HEK293 (cell line): ENCODE measurements at regions not wholly inside any gene's neighbourhood (a gene's known extent, or its start where the extent isn't known, plus 50 kb on each side); places are given as distances from the start of the nearest gene placed in this dataset.

Source experiments
- OVOL3 ChIP-seq: fragments of 450-650 bp; formaldehyde crosslinking; IDR thresholded peaks from 2 replicates; pipeline ENCODE4 v1.5.1; 2016; ENCODE audit warnings: missing biosample characterization, missing genetic modification characterization
- REST ChIP-seq: fragments of 450-650 bp; formaldehyde crosslinking; IDR thresholded peaks from 2 replicates; pipeline ENCODE4 v1.5.1; 2016; ENCODE audit warnings: missing biosample characterization, missing genetic modification characterization
- SETDB1 ChIP-seq: IDR thresholded peaks from one replicate; pipeline ENCODE4 v1.6.1; 2017; ENCODE audit warnings: mild to moderate bottlenecking, low read length, moderate library complexity, mixed read lengths; ENCODE audit not compliant: insufficient read length
- ZBTB20 ChIP-seq: fragments of 450-650 bp; formaldehyde crosslinking; IDR thresholded peaks from 2 replicates; pipeline ENCODE4 v1.5.1; 2016; ENCODE audit warnings: missing biosample characterization, missing genetic modification characterization
- ZFP37 ChIP-seq: fragments of 450-650 bp; formaldehyde crosslinking; IDR thresholded peaks from 2 replicates; pipeline ENCODE4 v1.5.1; 2016; ENCODE audit warnings: missing biosample characterization, missing genetic modification characterization
- ZFP41 ChIP-seq: fragments of 450-650 bp; formaldehyde crosslinking; IDR thresholded peaks from 2 replicates; pipeline ENCODE4 v1.5.1; 2016; ENCODE audit warnings: missing biosample characterization, missing genetic modification characterization, borderline replicate concordance
- ZIC2 ChIP-seq: fragments of 450-650 bp; formaldehyde crosslinking; IDR thresholded peaks from 2 replicates; pipeline ENCODE4 v1.5.1; 2016; ENCODE audit warnings: missing biosample characterization, missing genetic modification characterization
- ZNF174 ChIP-seq: fragments of 450-650 bp; formaldehyde crosslinking; IDR thresholded peaks from 2 replicates; pipeline ENCODE4 v1.5.0; 2017; ENCODE audit warnings: missing biosample characterization, mild to moderate bottlenecking, missing genetic modification characterization
- ZNF350 ChIP-seq: fragments of 450-650 bp; formaldehyde crosslinking; IDR thresholded peaks from 2 replicates; pipeline ENCODE4 v1.5.0; 2017; ENCODE audit warnings: missing biosample characterization, mild to moderate bottlenecking, missing genetic modification characterization
- TF ChIP-seq, protein P1 (sequence below): fragments of 450-650 bp; formaldehyde crosslinking; IDR thresholded peaks from 2 replicates; pipeline ENCODE4 v1.5.1; 2016; ENCODE audit warnings: missing biosample characterization, missing genetic modification characterization

DNA sequence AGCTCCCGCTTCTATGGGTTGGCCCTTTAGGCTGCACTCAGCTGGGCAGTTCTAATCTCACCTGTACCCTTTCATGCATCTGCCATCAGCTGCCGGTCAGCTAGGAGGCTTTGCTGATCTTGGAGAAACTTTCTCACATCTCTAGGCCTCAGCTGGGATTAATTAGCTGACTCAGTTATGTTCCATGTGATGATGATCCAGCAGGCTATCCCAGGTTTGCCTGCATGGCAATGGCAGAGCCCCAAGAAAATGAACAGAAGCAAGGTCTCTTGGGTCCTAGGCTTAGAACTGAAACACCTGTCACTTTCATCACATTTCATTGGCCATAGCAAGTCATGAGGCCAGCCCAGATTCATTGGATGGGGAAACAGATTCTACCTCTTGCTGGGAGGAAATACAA, 304.6 kb upstream of the TBC1D5 start:
- TF ChIP-seq, protein P1, sequence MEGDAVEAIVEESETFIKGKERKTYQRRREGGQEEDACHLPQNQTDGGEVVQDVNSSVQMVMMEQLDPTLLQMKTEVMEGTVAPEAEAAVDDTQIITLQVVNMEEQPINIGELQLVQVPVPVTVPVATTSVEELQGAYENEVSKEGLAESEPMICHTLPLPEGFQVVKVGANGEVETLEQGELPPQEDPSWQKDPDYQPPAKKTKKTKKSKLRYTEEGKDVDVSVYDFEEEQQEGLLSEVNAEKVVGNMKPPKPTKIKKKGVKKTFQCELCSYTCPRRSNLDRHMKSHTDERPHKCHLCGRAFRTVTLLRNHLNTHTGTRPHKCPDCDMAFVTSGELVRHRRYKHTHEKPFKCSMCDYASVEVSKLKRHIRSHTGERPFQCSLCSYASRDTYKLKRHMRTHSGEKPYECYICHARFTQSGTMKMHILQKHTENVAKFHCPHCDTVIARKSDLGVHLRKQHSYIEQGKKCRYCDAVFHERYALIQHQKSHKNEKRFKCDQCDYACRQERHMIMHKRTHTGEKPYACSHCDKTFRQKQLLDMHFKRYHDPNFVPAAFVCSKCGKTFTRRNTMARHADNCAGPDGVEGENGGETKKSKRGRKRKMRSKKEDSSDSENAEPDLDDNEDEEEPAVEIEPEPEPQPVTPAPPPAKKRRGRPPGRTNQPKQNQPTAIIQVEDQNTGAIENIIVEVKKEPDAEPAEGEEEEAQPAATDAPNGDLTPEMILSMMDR (tag by site-specific recombination), result no peak
- no peak for TF ChIP-seq SETDB1
- TF ChIP-seq ZIC2 (tag by site-specific recombination), result no peak
- no peak for TF ChIP-seq ZFP37 (tag by site-specific recombination)
- no peak for TF ChIP-seq ZFP41 (tag by site-specific recombination)
- no peak for TF ChIP-seq ZNF350
- no peak for TF ChIP-seq ZBTB20 (tag by site-specific recombination)
- no peak for TF ChIP-seq REST (tag by site-specific recombination)
- TF ChIP-seq ZNF174, result no peak
- no peak for TF ChIP-seq OVOL3 (tag by site-specific recombination)
